ENCODE measurements at regions not wholly inside any gene's neighbourhood (a gene's known extent, or its start where the extent isn't known, plus 50 kb on each side); places are given as distances from the start of the nearest gene placed in this dataset.

DNA sequence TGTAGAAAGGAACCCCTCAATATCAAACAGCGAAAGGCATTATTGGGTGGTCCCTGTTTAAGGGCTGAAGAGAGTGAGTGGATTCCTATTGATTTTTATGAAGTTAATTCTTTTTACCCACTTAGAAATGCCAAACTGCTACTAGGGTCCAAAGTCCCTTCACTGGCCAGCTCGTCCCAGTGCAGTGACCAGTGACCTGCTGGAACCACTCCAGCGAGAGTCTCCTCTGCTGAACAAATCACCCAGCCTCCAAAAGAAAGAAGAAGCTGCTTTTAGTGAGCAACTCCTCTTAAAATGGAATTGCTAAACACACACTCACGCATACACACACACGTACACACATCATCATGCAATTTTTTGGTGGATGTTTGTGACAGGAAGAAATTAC is 198.2 kb upstream of the PLEKHG7 start:
- H3K36me3 Mint-ChIP-seq (ENCODE audit: insufficient read depth, unreplicated experiment) = peaks cover 6% of the 10 kb centered on the region
- H3K4me3 Mint-ChIP-seq (ENCODE audit: low read depth, unreplicated experiment) = peak overlapping the region; percentile 11
- H3K27ac Mint-ChIP-seq (ENCODE audit: unreplicated experiment) = peak overlapping the region; percentile 62
- TF ChIP-seq, protein P1, sequence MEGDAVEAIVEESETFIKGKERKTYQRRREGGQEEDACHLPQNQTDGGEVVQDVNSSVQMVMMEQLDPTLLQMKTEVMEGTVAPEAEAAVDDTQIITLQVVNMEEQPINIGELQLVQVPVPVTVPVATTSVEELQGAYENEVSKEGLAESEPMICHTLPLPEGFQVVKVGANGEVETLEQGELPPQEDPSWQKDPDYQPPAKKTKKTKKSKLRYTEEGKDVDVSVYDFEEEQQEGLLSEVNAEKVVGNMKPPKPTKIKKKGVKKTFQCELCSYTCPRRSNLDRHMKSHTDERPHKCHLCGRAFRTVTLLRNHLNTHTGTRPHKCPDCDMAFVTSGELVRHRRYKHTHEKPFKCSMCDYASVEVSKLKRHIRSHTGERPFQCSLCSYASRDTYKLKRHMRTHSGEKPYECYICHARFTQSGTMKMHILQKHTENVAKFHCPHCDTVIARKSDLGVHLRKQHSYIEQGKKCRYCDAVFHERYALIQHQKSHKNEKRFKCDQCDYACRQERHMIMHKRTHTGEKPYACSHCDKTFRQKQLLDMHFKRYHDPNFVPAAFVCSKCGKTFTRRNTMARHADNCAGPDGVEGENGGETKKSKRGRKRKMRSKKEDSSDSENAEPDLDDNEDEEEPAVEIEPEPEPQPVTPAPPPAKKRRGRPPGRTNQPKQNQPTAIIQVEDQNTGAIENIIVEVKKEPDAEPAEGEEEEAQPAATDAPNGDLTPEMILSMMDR (IDR thresholded peaks at IDR 0.05; ENCODE audit: unreplicated experiment) = no peak
- intact Hi-C loops (cut with micrococcal nuclease; ENCODE audit: unreplicated experiment) = loop anchor here (5.0 kb wide), 1 partner anchor 1122 kb away; no protein-coding TSS in a partner anchor
- CTCF ChIA-PET = interaction anchor here (0.7 to 3.5 kb wide), 6 partner anchors 12 to 360 kb away, joined by 3 to 26 read pairs (median 4); partner anchors contain the start of gene BTG1
- no TSS peak for BruUV-seq (replicated peaks)
- DNase-seq = peak; percentile 47
- H3K9me3 Mint-ChIP-seq (ENCODE audit: low read depth, unreplicated experiment) = no peaks in the 10 kb centered on the region
- no peaks in the 10 kb centered on the region for H3K27me3 Mint-ChIP-seq (ENCODE audit: unreplicated experiment)
- H3K4me1 Mint-ChIP-seq (ENCODE audit: low read depth, unreplicated experiment) = peaks cover 48% of the 10 kb centered on the region

DNA sequence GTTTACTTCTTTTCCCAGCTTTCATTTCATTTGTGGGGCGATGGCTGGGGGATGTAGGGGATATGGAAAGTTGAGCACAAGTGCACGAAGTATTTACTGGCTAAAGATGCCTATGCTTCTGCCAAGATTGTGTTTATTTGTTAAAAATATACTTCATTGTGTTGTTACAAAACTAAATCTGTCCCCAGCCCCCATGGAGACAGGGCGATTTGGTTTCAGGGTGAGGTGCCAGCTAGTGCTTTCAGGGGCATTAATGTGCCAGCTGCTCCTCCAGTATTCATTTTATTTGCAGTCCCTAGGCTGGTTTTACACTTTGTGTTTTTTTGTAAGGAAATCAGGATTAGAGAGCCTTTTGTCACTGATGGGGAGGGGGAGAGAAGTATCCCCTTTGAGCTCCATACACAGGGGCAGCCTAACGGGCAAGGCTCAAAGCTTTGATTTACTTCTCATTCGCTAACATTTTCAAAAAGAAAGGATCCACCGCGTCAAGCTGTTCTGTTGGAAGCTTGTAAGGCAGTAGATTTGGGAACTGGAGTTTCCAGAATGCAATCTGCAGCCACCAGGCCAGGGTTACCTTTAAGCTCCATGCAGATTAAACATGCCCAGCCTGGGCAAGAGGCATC is 198.7 kb upstream of the PLEKHG7 start:
- CTCF ChIA-PET = interaction anchor here (0.9 to 3.5 kb wide), 7 partner anchors 42 to 1122 kb away, joined by 3 to 26 read pairs (median 4); partner anchors contain the start of gene BTG1
- BruUV-seq (replicated peaks) = no TSS peak
- H3K9me3 Mint-ChIP-seq (ENCODE audit: low read depth, unreplicated experiment) = no peaks in the 10 kb centered on the region
- peak overlapping the region; percentile 11 for H3K4me3 Mint-ChIP-seq (ENCODE audit: low read depth, unreplicated experiment)
- peaks cover 48% of the 10 kb centered on the region for H3K4me1 Mint-ChIP-seq (ENCODE audit: low read depth, unreplicated experiment)
- peaks cover 6% of the 10 kb centered on the region for H3K36me3 Mint-ChIP-seq (ENCODE audit: insufficient read depth, unreplicated experiment)
- peak overlapping the region; percentile 62 for H3K27ac Mint-ChIP-seq (ENCODE audit: unreplicated experiment)
- TF ChIP-seq, protein P1 (IDR thresholded peaks at IDR 0.05; ENCODE audit: unreplicated experiment) = no peak
- H3K27me3 Mint-ChIP-seq (ENCODE audit: unreplicated experiment) = no peaks in the 10 kb centered on the region
- intact Hi-C loops (cut with micrococcal nuclease; ENCODE audit: unreplicated experiment) = loop anchor here (2.0 to 5.0 kb wide), 2 partner anchors 43 to 1122 kb away; no protein-coding TSS in a partner anchor
- DNase-seq = no peak

DNA sequence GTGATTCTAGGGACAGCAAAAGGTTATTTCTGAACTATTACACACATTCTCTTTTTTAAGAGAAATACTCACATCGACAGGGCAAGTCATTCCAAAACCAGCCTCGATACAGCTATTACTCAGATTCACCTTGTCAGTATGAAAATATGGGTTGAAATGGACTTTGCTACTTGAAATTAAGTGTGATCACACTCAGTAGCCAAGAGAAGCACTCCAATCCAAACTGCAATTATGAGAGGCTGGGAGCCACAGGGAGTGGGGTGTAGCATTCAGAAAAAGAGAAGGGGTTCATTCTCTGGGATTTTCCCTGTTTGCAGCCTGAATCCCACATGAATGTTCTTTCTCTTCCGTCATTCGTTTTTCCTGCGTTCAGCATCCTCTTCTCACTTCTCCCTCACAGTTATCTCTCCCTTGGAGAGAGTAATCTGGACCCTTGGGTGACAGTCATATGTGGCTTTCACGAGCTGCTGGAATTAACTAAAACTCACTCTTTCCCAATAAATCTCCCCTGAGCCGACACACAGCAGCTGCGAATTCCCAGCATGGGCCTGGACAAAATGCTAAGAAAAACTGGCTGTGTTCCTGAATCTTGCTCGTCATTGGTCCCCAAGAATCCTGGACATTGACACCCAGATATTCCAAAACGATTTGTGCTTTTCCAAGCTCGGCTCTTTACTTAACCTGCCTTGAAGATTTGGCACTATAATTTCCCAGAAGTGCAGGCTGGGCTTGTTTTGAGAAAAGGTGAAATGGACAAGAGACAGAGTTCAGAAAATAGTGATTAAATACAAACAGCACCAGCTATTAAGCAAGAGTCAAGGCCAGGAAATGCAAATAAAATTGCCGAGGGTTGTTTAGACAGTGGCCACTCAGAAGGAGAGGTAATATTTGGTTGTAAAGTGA is 199.5 kb upstream of the PLEKHG7 start:
- CTCF ChIA-PET = interaction anchor here (0.6 to 1.7 kb wide), 7 partner anchors 55 to 1121 kb away, joined by 3 to 4 read pairs (median 3); partner anchors contain the start of gene BTG1
- intact Hi-C loops (cut with micrococcal nuclease; ENCODE audit: unreplicated experiment) = loop anchor here (2.0 to 5.0 kb wide), 2 partner anchors 44 to 1121 kb away; no protein-coding TSS in a partner anchor
- no peak for DNase-seq
- Mint-ChIP-seq H3K36me3 (ENCODE audit: insufficient read depth, unreplicated experiment) (peaks cover 6% of the 10 kb centered on the region), H3K4me1 (ENCODE audit: low read depth, unreplicated experiment) (peaks cover 48% of the 10 kb centered on the region), H3K9me3 (ENCODE audit: low read depth, unreplicated experiment) (no peaks in the 10 kb centered on the region), H3K27me3 (ENCODE audit: unreplicated experiment) (no peaks in the 10 kb centered on the region), H3K4me3 (ENCODE audit: low read depth, unreplicated experiment) (peak overlapping the region; percentile 11), H3K27ac (ENCODE audit: unreplicated experiment) (peak overlapping the region; percentile 62)
- TF ChIP-seq, protein P1 (IDR thresholded peaks at IDR 0.05; ENCODE audit: unreplicated experiment) = no peak
- BruUV-seq (replicated peaks) = no TSS peak

DNA sequence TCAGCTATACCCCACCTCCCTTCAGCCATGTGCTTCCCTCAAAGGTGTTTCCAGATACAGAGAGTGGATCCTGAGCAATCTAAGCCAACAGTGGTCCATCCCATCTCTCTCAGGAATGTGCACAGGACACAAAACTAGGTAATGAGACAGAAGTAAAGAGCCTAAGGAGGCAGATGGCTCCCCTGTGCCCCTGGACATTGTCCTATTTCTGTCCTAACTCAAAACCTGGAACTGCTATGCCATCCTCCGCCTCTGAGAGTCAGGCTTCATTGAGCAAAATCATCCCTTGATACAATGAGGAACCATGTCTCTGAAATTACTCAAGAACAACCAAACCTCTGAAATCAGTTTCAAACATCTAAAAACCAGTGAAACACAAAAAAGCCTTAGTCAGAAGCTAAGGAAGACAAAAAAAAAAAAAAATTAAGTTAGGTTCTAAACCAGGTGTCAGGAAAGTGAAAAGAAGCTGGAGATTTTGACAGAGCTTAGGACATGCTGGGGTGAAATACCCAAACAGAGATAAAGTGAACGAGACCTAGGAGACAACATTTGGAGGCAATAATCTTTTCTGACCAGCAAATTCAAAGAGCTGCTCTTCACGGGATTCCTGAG is 200.3 kb upstream of the PLEKHG7 start:
- TF ChIP-seq, protein P1 (IDR thresholded peaks at IDR 0.05; ENCODE audit: unreplicated experiment) = no peak
- Mint-ChIP-seq H3K4me1 (ENCODE audit: low read depth, unreplicated experiment) (peaks cover 48% of the 10 kb centered on the region), H3K9me3 (ENCODE audit: low read depth, unreplicated experiment) (no peaks in the 10 kb centered on the region), H3K4me3 (ENCODE audit: low read depth, unreplicated experiment) (no peak overlapping the region), H3K36me3 (ENCODE audit: insufficient read depth, unreplicated experiment) (peaks cover 6% of the 10 kb centered on the region), H3K27ac (ENCODE audit: unreplicated experiment) (peak overlapping the region; percentile 13), H3K27me3 (ENCODE audit: unreplicated experiment) (no peaks in the 10 kb centered on the region)
- no peak for DNase-seq
- CTCF ChIA-PET = interaction anchor here (0.6 to 1.7 kb wide), 5 partner anchors 56 to 805 kb away, joined by 3 to 4 read pairs (median 3); partner anchors contain the start of gene BTG1
- BruUV-seq (replicated peaks) = no TSS peak
- intact Hi-C loops (cut with micrococcal nuclease; ENCODE audit: unreplicated experiment) = loop anchor here (2.0 to 5.0 kb wide), 2 partner anchors 44 to 1120 kb away; no protein-coding TSS in a partner anchor

Data from Calu3 (cell line).